ENCODE measurements at regions not wholly inside any gene's neighbourhood (a gene's known extent, or its start where the extent isn't known, plus 50 kb on each side); places are given as distances from the start of the nearest gene placed in this dataset.

DNA sequence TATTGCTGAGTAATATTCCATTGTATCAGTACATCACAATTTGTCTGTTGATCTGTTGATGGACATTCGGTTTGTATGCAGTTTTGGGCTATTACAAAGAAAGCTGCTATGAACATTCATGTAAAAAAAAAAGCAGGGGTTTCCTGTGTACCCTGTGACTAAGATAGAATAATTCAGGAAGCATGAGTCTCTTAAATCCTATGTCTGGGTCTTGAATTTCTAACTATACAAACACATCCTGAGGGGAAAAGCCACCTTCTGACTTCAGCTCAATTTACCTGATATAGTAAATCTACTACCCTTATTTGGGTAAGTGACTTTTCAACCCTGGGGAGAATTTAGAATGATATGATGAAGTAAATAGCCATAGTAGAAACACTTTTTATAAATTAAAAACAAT, 94.6 kb upstream of the FUNDC1 start:
- CTCF ChIA-PET = no interaction called here
- Histone ChIP-seq H3K9ac (ENCODE audit: low read length) (no peak overlapping the region), H3K4me2 (replicated peaks; ENCODE audit: low read depth, low read length, poor library complexity, severe bottlenecking) (no peak overlapping the region), H3K4me3 (ENCODE audit: control extremely low read depth in 1 of 5, extremely low read depth in 1 of 5, insufficient read depth in 1 of 5, low read depth in 2 of 5, low read length in 4 of 5) (no peak overlapping the region), H3K27me3 (replicated peaks in 1 of 4; ENCODE audit: control extremely low read depth in 1 of 4, control insufficient read depth in 3 of 4, insufficient read depth in 4 of 4, low read length in 3 of 4) (no peaks in the 10 kb centered on the region), H2AFZ (ENCODE audit: insufficient read depth, low read depth, low read length, poor library complexity, severe bottlenecking) (no peak overlapping the region), H3K9me3 (ENCODE audit: control extremely low read depth in 1 of 3, control insufficient read depth in 2 of 3, insufficient read depth in 1 of 3, low read length in 2 of 3) (no peaks in the 10 kb centered on the region), H3K79me2 (ENCODE audit: control insufficient read depth, insufficient read depth, low read length) (no peaks in the 10 kb centered on the region), H3K36me3 (replicated peaks in 1 of 2; ENCODE audit: control extremely low read depth in 1 of 2, control insufficient read depth in 1 of 2, extremely low read depth in 1 of 2, insufficient read depth in 2 of 2, low read length in 1 of 2) (no peaks in the 10 kb centered on the region), H4K20me1 (ENCODE audit: control insufficient read depth, insufficient read depth, low read length, poor library complexity, severe bottlenecking) (no peaks in the 10 kb centered on the region), H3K4me1 (ENCODE audit: control insufficient read depth in 2 of 2, insufficient read depth in 2 of 2, low read length in 2 of 2) (no peaks in the 10 kb centered on the region), H3K27ac (ENCODE audit: low read length in 2 of 2) (no peak overlapping the region)
- WGBS (ENCODE audit: insufficient coverage) = no CpG with 5 or more reads among the region's 1 CpG
- intact Hi-C loops (cut with micrococcal nuclease) = no loop called here
- Mint-ChIP-seq H3K27ac (no peak overlapping the region), H3K27me3 (no peaks in the 10 kb centered on the region), H3K4me1 (no peaks in the 10 kb centered on the region), H3K4me3 (no peak overlapping the region), H3K9me3 (ENCODE audit: insufficient read depth) (no peaks in the 10 kb centered on the region)
- TF ChIP-seq, protein P1, sequence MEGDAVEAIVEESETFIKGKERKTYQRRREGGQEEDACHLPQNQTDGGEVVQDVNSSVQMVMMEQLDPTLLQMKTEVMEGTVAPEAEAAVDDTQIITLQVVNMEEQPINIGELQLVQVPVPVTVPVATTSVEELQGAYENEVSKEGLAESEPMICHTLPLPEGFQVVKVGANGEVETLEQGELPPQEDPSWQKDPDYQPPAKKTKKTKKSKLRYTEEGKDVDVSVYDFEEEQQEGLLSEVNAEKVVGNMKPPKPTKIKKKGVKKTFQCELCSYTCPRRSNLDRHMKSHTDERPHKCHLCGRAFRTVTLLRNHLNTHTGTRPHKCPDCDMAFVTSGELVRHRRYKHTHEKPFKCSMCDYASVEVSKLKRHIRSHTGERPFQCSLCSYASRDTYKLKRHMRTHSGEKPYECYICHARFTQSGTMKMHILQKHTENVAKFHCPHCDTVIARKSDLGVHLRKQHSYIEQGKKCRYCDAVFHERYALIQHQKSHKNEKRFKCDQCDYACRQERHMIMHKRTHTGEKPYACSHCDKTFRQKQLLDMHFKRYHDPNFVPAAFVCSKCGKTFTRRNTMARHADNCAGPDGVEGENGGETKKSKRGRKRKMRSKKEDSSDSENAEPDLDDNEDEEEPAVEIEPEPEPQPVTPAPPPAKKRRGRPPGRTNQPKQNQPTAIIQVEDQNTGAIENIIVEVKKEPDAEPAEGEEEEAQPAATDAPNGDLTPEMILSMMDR (IDR thresholded peaks at IDR 0.05) = no peak
- TF ChIP-seq EZH2 (IDR thresholded peaks at IDR 0.05; ENCODE audit: borderline replicate concordance, insufficient read depth, low read depth, low read length, poor library complexity, severe bottlenecking) = no peak
- ATAC-seq (ENCODE audit: low read depth) (no peak), DNase-seq (no peak)
- POLR2A ChIA-PET = no interaction called here

DNA sequence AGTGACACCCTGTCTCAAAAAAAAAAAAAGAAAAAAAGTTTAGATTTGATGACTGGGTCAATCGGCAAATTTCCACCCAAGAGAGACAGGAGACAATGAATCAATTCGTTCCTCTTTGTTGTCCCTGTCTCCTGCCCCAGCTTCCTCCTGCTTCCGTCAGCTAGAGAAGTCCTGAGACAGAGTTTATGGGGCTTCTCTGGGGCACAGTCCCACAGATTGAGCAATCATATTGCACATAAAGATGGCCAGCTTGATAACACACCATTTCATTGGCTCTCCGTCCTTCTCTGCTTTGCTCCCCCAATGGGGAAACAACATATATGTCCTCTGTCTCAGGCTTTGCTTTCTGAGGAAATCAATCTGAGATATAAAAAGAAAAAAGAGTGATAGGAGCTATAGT, 78.4 kb upstream of the FUNDC1 start:
- no peaks in the 10 kb centered on the region for H3K9me3 Mint-ChIP-seq (ENCODE audit: insufficient read depth)

More for the DNA sequence above, 78.4 kb upstream of the FUNDC1 start:
- no CpG with 5 or more reads among the region's 4 CpGs for WGBS (ENCODE audit: insufficient coverage)
- DNase-seq (no peak), ATAC-seq (ENCODE audit: low read depth) (no peak)
- no peaks in the 10 kb centered on the region for H3K4me1 Mint-ChIP-seq
- no peak overlapping the region for H3K27ac ChIP-seq (ENCODE audit: low read length in 2 of 2)
- ChIA-PET POLR2A (no interaction called here), CTCF (no interaction called here)
- H3K9me3 ChIP-seq (ENCODE audit: control extremely low read depth in 1 of 3, control insufficient read depth in 2 of 3, insufficient read depth in 1 of 3, low read length in 2 of 3) = no peaks in the 10 kb centered on the region
- no peaks in the 10 kb centered on the region for H3K27me3 Mint-ChIP-seq
- H4K20me1 ChIP-seq (ENCODE audit: control insufficient read depth, insufficient read depth, low read length, poor library complexity, severe bottlenecking) = no peaks in the 10 kb centered on the region
- TF ChIP-seq, protein P1 (IDR thresholded peaks at IDR 0.05) = no peak
- TF ChIP-seq EZH2 (IDR thresholded peaks at IDR 0.05; ENCODE audit: borderline replicate concordance, insufficient read depth, low read depth, low read length, poor library complexity, severe bottlenecking) = no peak
- intact Hi-C loops (cut with micrococcal nuclease) = no loop called here
- no peaks in the 10 kb centered on the region for H3K79me2 ChIP-seq (ENCODE audit: control insufficient read depth, insufficient read depth, low read length)
- H3K36me3 ChIP-seq (replicated peaks in 1 of 2; ENCODE audit: control extremely low read depth in 1 of 2, control insufficient read depth in 1 of 2, extremely low read depth in 1 of 2, insufficient read depth in 2 of 2, low read length in 1 of 2) = no peaks in the 10 kb centered on the region
- no peak overlapping the region for H3K4me3 Mint-ChIP-seq
- no peak overlapping the region for H2AFZ ChIP-seq (ENCODE audit: insufficient read depth, low read depth, low read length, poor library complexity, severe bottlenecking)
- H3K4me3 ChIP-seq (ENCODE audit: control extremely low read depth in 1 of 5, extremely low read depth in 1 of 5, insufficient read depth in 1 of 5, low read depth in 2 of 5, low read length in 4 of 5) = no peak overlapping the region
- H3K27ac Mint-ChIP-seq = no peak overlapping the region
- H3K27me3 ChIP-seq (replicated peaks in 1 of 4; ENCODE audit: control extremely low read depth in 1 of 4, control insufficient read depth in 3 of 4, insufficient read depth in 4 of 4, low read length in 3 of 4) = no peaks in the 10 kb centered on the region
- H3K4me2 ChIP-seq (replicated peaks; ENCODE audit: low read depth, low read length, poor library complexity, severe bottlenecking) = no peak overlapping the region
- no peaks in the 10 kb centered on the region for H3K4me1 ChIP-seq (ENCODE audit: control insufficient read depth in 2 of 2, insufficient read depth in 2 of 2, low read length in 2 of 2)
- no peak overlapping the region for H3K9ac ChIP-seq (ENCODE audit: low read length)
